ENCODE measurements at regions not wholly inside any gene's neighbourhood (a gene's known extent, or its start where the extent isn't known, plus 50 kb on each side); places are given as distances from the start of the nearest gene placed in this dataset.

DNA sequence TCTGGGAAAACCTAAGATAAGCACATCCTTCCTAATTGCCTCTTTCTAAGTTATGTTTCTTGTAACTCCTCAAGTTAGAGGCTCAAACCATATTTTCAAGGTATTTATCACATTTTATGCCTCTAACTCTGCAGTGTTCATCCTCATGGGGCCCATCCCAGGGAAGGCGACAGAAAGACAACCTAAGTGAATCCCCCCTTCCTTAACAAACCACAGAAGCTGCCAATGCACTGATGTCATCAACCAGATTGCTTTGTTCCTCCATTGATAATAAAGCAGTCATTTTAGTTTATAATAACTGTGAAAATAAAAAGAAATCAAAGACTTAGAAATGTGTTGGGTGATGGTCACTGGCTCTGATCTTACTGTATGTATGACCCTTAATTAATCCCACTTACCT lies 119.5 kb upstream of the TCF21 start:
- TF ChIP-seq POLR2A (IDR thresholded peaks at IDR 0.05; ENCODE audit: low read length) = no peak
- TF ChIP-seq, protein P1, sequence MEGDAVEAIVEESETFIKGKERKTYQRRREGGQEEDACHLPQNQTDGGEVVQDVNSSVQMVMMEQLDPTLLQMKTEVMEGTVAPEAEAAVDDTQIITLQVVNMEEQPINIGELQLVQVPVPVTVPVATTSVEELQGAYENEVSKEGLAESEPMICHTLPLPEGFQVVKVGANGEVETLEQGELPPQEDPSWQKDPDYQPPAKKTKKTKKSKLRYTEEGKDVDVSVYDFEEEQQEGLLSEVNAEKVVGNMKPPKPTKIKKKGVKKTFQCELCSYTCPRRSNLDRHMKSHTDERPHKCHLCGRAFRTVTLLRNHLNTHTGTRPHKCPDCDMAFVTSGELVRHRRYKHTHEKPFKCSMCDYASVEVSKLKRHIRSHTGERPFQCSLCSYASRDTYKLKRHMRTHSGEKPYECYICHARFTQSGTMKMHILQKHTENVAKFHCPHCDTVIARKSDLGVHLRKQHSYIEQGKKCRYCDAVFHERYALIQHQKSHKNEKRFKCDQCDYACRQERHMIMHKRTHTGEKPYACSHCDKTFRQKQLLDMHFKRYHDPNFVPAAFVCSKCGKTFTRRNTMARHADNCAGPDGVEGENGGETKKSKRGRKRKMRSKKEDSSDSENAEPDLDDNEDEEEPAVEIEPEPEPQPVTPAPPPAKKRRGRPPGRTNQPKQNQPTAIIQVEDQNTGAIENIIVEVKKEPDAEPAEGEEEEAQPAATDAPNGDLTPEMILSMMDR (IDR thresholded peaks at IDR 0.05) = no peak
- no peak for TF ChIP-seq MAFK (IDR thresholded peaks at IDR 0.05; ENCODE audit: partially characterized antibody)
- TF ChIP-seq, protein P2, sequence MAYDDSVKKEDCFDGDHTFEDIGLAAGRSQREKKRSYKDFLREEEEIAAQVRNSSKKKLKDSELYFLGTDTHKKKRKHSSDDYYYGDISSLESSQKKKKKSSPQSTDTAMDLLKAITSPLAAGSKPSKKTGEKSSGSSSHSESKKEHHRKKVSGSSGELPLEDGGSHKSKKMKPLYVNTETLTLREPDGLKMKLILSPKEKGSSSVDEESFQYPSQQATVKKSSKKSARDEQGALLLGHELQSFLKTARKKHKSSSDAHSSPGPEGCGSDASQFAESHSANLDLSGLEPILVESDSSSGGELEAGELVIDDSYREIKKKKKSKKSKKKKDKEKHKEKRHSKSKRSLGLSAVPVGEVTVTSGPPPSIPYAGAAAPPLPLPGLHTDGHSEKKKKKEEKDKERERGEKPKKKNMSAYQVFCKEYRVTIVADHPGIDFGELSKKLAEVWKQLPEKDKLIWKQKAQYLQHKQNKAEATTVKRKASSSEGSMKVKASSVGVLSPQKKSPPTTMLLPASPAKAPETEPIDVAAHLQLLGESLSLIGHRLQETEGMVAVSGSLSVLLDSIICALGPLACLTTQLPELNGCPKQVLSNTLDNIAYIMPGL (CRISPR knock-in tag; IDR thresholded peaks at IDR 0.05; ENCODE audit: borderline replicate concordance) = no peak
- TF ChIP-seq, protein P3, sequence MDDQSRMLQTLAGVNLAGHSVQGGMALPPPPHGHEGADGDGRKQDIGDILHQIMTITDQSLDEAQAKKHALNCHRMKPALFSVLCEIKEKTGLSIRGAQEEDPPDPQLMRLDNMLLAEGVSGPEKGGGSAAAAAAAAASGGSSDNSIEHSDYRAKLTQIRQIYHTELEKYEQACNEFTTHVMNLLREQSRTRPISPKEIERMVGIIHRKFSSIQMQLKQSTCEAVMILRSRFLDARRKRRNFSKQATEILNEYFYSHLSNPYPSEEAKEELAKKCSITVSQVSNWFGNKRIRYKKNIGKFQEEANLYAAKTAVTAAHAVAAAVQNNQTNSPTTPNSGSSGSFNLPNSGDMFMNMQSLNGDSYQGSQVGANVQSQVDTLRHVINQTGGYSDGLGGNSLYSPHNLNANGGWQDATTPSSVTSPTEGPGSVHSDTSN (IDR thresholded peaks at IDR 0.05) = no peak
- no peak for TF ChIP-seq MYC (IDR thresholded peaks at IDR 0.05; ENCODE audit: borderline replicate concordance, low read length)
- TF ChIP-seq JUN (IDR thresholded peaks at IDR 0.05) = no peak
- no peak for TF ChIP-seq ESRRA (IDR thresholded peaks at IDR 0.05; ENCODE audit: borderline replicate concordance, low read length)
- TF ChIP-seq RFX5 (IDR thresholded peaks at IDR 0.05) = no peak
- no peak for TF ChIP-seq BHLHE40 (IDR thresholded peaks at IDR 0.05; ENCODE audit: low read depth, low read length)
- TF ChIP-seq, protein P4, sequence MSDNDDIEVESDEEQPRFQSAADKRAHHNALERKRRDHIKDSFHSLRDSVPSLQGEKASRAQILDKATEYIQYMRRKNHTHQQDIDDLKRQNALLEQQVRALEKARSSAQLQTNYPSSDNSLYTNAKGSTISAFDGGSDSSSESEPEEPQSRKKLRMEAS (IDR thresholded peaks at IDR 0.05) = no peak

Measured in A549 (cell line).